GM12878 (cell line): ENCODE measurements at regions not wholly inside any gene's neighbourhood (a gene's known extent, or its start where the extent isn't known, plus 50 kb on each side); places are given as distances from the start of the nearest gene placed in this dataset.

Experiments used
- ASH2L ChIP-seq: fragments of 300-600, 200-600 bp; sonication (generic); IDR thresholded peaks from 2 replicates; pipeline ENCODE4 v1.6.1; 2017; ENCODE audit warnings: low read depth, mild to moderate bottlenecking, borderline replicate concordance
- CEBPZ ChIP-seq: fragments of 150-350 bp; IDR thresholded peaks from 2 replicates; pipeline ENCODE4 v1.6.1; 2016; ENCODE audit warnings: low read depth, low read length
- CREB1 ChIP-seq: IDR thresholded peaks from 2 replicates; pipeline ENCODE4 v1.6.1; 2012; ENCODE audit warnings: low read depth, mild to moderate bottlenecking, inconsistent platforms
- SIN3A ChIP-seq: IDR thresholded peaks from 2 replicates; pipeline ENCODE4 v1.6.1; 2012; ENCODE audit warnings: low read depth, low read length, improper control_type of control experiment

GRCh38 chr21:18049461-18049860 lies 195.2 kb upstream of the CHODL start:
- no peak for TF ChIP-seq SIN3A
- TF ChIP-seq CEBPZ: no peak
- TF ChIP-seq CREB1: no peak
- TF ChIP-seq ASH2L: no peak
